Thoracic aorta (tissue), 2 donors: ENCODE measurements at regions not wholly inside any gene's neighbourhood (a gene's known extent, or its start where the extent isn't known, plus 50 kb on each side); places are given as distances from the start of the nearest gene placed in this dataset.
"Not testable (repeated sequence)": the region's sequence is repeated elsewhere in the genome, so short reads cannot be mapped to it uniquely, and the experiment has no call there.

Source experiments
- ATAC-seq: fragments of 150-250 bp; one replicate; pipeline ENCODE4 v1.8.0; 2017; ENCODE audit warnings: low read depth; ENCODE audit not compliant: insufficient number of reproducible peaks, low FRiP score
- DNase-seq: peaks from one replicate; pipeline ENCODE4 v3.0.0-alpha.2; 2020; ENCODE audit warnings: low spot score
- H3K27ac ChIP-seq, 2 donors: fragments of 200-600 bp; sonication (generic); 1 replicate in 1 of 2; 2 replicates in 1 of 2; pipeline ENCODE4 v1.5.1; 2016; ENCODE audit warnings: mild to moderate bottlenecking in 2 of 2, moderate library complexity in 2 of 2
- H3K27me3 ChIP-seq: fragments of 200-600 bp; sonication (generic); replicated peaks from 2 replicates; pipeline ENCODE4 v1.6.0; 2016; ENCODE audit warnings: mild to moderate bottlenecking; ENCODE audit not compliant: insufficient read depth
- H3K36me3 ChIP-seq: fragments of 200-600 bp; sonication (generic); one replicate; pipeline ENCODE4 v1.5.1; 2016
- H3K4me1 ChIP-seq, 2 donors: fragments of 200-600 bp; sonication (generic); 1 replicate in 1 of 2; 2 replicates in 1 of 2; pipeline versions ENCODE4 v1.5.1 to v1.6.0; 2016; ENCODE audit warnings: low read depth in 2 of 2, mild to moderate bottlenecking in 1 of 2; ENCODE audit not compliant: control insufficient read depth in 1 of 2
- H3K4me3 ChIP-seq: fragments of 200-600 bp; sonication (generic); 2 replicates; pipeline ENCODE4 v1.5.1; 2016; ENCODE audit warnings: mild to moderate bottlenecking
- H3K9me3 ChIP-seq: fragments of 200-600 bp; sonication (generic); 2 replicates; pipeline ENCODE4 v1.5.1; 2016

- not testable (repeated sequence) for H3K4me3 ChIP-seq, H3K36me3 ChIP-seq, H3K4me1 ChIP-seq, H3K9me3 ChIP-seq, H3K27ac ChIP-seq, ATAC-seq, DNase-seq, H3K27me3 ChIP-seq
Measured at GRCh38 chr10:46761471-46761870, 149.8 kb upstream of the PTPN20 start.

- H3K36me3 ChIP-seq, H3K4me1 ChIP-seq, H3K27me3 ChIP-seq, H3K9me3 ChIP-seq, DNase-seq, ATAC-seq, H3K4me3 ChIP-seq, H3K27ac ChIP-seq: not testable (repeated sequence)
Measured at GRCh38 chr10:46768515-46769291, 142.5 kb upstream of the PTPN20 start.

- not testable (repeated sequence) for H3K27ac ChIP-seq, H3K27me3 ChIP-seq, ATAC-seq, H3K4me1 ChIP-seq, H3K9me3 ChIP-seq, DNase-seq, H3K36me3 ChIP-seq, H3K4me3 ChIP-seq
Measured at GRCh38 chr10:46773178-46773896, 137.9 kb upstream of the PTPN20 start.

GRCh38 chr10:46773897-46774236 is 137.4 kb upstream of the PTPN20 start:
- H3K4me1 ChIP-seq, DNase-seq, H3K27me3 ChIP-seq, H3K36me3 ChIP-seq, H3K9me3 ChIP-seq, H3K27ac ChIP-seq, ATAC-seq, H3K4me3 ChIP-seq: not testable (repeated sequence)

- H3K4me3 ChIP-seq, H3K27ac ChIP-seq, H3K36me3 ChIP-seq, H3K27me3 ChIP-seq, H3K4me1 ChIP-seq, DNase-seq, H3K9me3 ChIP-seq, ATAC-seq: not testable (repeated sequence)
Measured at GRCh38 chr10:46774366-46774765, 136.9 kb upstream of the PTPN20 start.

GRCh38 chr10:46774945-46775667 is 136.1 kb upstream of the PTPN20 start:
- H3K27me3 ChIP-seq, H3K4me1 ChIP-seq, DNase-seq, H3K36me3 ChIP-seq, H3K4me3 ChIP-seq, H3K27ac ChIP-seq, H3K9me3 ChIP-seq, ATAC-seq: not testable (repeated sequence)

GRCh38 chr10:46775668-46776059 is 135.6 kb upstream of the PTPN20 start:
- ATAC-seq, DNase-seq, H3K9me3 ChIP-seq, H3K4me3 ChIP-seq, H3K4me1 ChIP-seq, H3K36me3 ChIP-seq, H3K27ac ChIP-seq, H3K27me3 ChIP-seq: not testable (repeated sequence)

- ATAC-seq, H3K27me3 ChIP-seq, H3K4me1 ChIP-seq, DNase-seq, H3K36me3 ChIP-seq, H3K9me3 ChIP-seq: not testable (repeated sequence)
- Histone ChIP-seq H3K4me3 (peak overlapping the region; percentile 50), H3K27ac (peak overlapping the region in 1 of 2 donors; percentile 53)
Measured at GRCh38 chr10:46779571-46779970, 131.7 kb upstream of the PTPN20 start.

- not testable (repeated sequence) for H3K27me3 ChIP-seq, H3K4me1 ChIP-seq, H3K9me3 ChIP-seq, H3K36me3 ChIP-seq, DNase-seq
- Histone ChIP-seq H3K4me3 (peak overlapping the region; percentile 50), H3K27ac (peak overlapping the region in 1 of 2 donors; percentile 53)
- ATAC-seq = peak; percentile 59
Measured at GRCh38 chr10:46780164-46780563, 131.1 kb upstream of the PTPN20 start.

GRCh38 chr10:46781001-46781400 is 130.2 kb upstream of the PTPN20 start:
- not testable (repeated sequence) for H3K36me3 ChIP-seq

GRCh38 chr10:46782001-46782874 is 129.0 kb upstream of the PTPN20 start:
- not testable (repeated sequence) for H3K36me3 ChIP-seq, ATAC-seq, H3K27me3 ChIP-seq, DNase-seq, H3K4me3 ChIP-seq, H3K4me1 ChIP-seq, H3K9me3 ChIP-seq
- H3K27ac ChIP-seq = peak overlapping the region in 1 of 2 donors; percentile 57

More at GRCh38 chr10:46781001-46781400, 130.2 kb upstream of the PTPN20 start:
- not testable (repeated sequence) for DNase-seq, ATAC-seq, H3K27me3 ChIP-seq, H3K27ac ChIP-seq, H3K9me3 ChIP-seq, H3K4me1 ChIP-seq, H3K4me3 ChIP-seq
